HG02970 (cell line): ENCODE measurements at regions not wholly inside any gene's neighbourhood (a gene's known extent, or its start where the extent isn't known, plus 50 kb on each side); places are given as distances from the start of the nearest gene placed in this dataset.
"Not testable (repeated sequence)": the region's sequence is repeated elsewhere in the genome, so short reads cannot be mapped to it uniquely, and the experiment has no call there.

Source experiments
- ATAC-seq: cut with Tn5 transposase; IDR thresholded peaks from one replicate; pipeline ENCODE4 v1.9.1; 2021; ENCODE audit warnings: mild to moderate bottlenecking, moderate library complexity, moderate number of reproducible peaks; ENCODE audit not compliant: unreplicated experiment, low FRiP score

- ATAC-seq = no peak
Measured at GRCh38 chr4:82099928-82100579, 273.7 kb downstream of the HNRNPD start.

GRCh38 chr4:82097504-82097903, 276.3 kb downstream of the HNRNPD start:
- no peak for ATAC-seq

- ATAC-seq = no peak
Measured at GRCh38 chr4:82090717-82091116, 283.1 kb downstream of the HNRNPD start.

- ATAC-seq = no peak
Measured at GRCh38 chr4:82084747-82085146, 289.0 kb downstream of the HNRNPD start.

- ATAC-seq = not testable (repeated sequence)
Measured at GRCh38 chr4:82077471-82077995, 296.3 kb downstream of the HNRNPD start.

GRCh38 chr4:82076809-82077208, 297.0 kb downstream of the HNRNPD start:
- no peak for ATAC-seq

GRCh38 chr4:82076359-82076758, 297.4 kb downstream of the HNRNPD start:
- ATAC-seq = no peak

GRCh38 chr4:82071951-82072350, 301.8 kb downstream of the HNRNPD start:
- no peak for ATAC-seq

- no peak for ATAC-seq
Measured at GRCh38 chr4:82069883-82070638, 303.7 kb downstream of the HNRNPD start.

- ATAC-seq = no peak
Measured at GRCh38 chr4:82063017-82063416, 310.8 kb downstream of the HNRNPD start.

GRCh38 chr4:82057990-82058544, 315.7 kb downstream of the HNRNPD start:
- ATAC-seq = no peak

- no peak for ATAC-seq
Measured at GRCh38 chr4:82055156-82055555, 318.6 kb downstream of the HNRNPD start.

- no peak for ATAC-seq
Measured at GRCh38 chr4:82053396-82053795, 320.4 kb downstream of the HNRNPD start.

- ATAC-seq = no peak
Measured at GRCh38 chr4:82050796-82051195, 323.0 kb downstream of the HNRNPD start.

GRCh38 chr4:82049294-82049693, 324.5 kb downstream of the HNRNPD start:
- no peak for ATAC-seq

- no peak for ATAC-seq
Measured at GRCh38 chr4:82047731-82048130, 326.1 kb downstream of the HNRNPD start.

GRCh38 chr4:82046796-82047195, 327.0 kb downstream of the HNRNPD start:
- ATAC-seq = no peak

- no peak for ATAC-seq
Measured at GRCh38 chr4:82045267-82045666, 328.5 kb downstream of the HNRNPD start.

GRCh38 chr4:82044141-82044993, 329.4 kb downstream of the HNRNPD start:
- no peak for ATAC-seq

GRCh38 chr4:82043809-82044137, 330.0 kb downstream of the HNRNPD start:
- no peak for ATAC-seq
